SH-SY5Y (cell line): ENCODE measurements at regions not wholly inside any gene's neighbourhood (a gene's known extent, or its start where the extent isn't known, plus 50 kb on each side); places are given as distances from the start of the nearest gene placed in this dataset.

Experiments used
- GATA2 ChIP-seq: IDR thresholded peaks from 2 replicates; pipeline ENCODE4 v1.6.1; 2011; ENCODE audit warnings: mild to moderate bottlenecking, low read depth, low read length
- GATA3 ChIP-seq: IDR thresholded peaks from 2 replicates; pipeline ENCODE4 v1.6.1; 2011; ENCODE audit warnings: low read depth, mild to moderate bottlenecking, low read length, moderate library complexity

DNA sequence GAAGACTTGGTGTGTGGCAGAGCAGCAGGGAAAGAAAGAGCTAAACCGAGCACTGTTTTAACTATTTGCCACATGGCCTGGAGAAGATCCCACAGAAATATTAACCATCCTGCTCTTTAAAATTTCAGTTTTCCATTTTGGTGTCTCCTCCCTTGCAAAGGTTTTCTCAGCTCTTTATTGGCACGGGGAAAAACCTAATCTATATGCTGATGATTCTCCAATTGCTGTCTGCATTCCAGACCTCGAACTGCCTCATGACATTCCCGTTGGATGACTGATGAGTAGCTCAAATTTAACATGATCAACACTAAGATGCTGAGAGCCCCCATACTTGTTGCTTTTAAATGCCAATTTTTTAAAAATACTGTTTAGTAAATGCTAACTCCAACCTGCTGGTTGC, 115.0 kb downstream of the EMP1 start:
- TF ChIP-seq GATA3 (no peak), GATA2 (no peak)
